ENCODE measurements at regions not wholly inside any gene's neighbourhood (a gene's known extent, or its start where the extent isn't known, plus 50 kb on each side); places are given as distances from the start of the nearest gene placed in this dataset.

DNA sequence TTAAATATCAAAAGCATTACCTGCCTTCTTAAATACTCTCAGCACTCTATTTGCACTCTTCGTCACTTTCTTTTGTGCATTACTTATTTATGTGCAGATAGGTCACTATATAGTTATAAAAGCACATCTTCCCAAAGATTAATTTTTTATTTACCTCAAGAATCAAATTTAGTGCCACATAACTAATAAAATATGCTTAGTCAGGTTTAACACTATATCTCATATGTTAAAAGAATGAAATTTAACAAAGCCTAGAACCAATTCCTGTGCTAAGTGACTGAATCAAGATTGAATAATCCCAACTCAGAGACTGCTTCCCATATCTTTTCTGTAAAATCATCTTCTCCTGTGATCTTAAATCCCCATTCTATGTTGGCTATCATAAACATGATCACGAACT, 957.5 kb upstream of the NXPH2 start:
- Histone ChIP-seq H3K4me1 (ENCODE audit: control insufficient read depth, extremely low read depth, insufficient read depth, low read length) (no peaks in the 10 kb centered on the region), H3K79me2 (ENCODE audit: control insufficient read depth, insufficient read depth, low read length) (no peaks in the 10 kb centered on the region), H3K36me3 (ENCODE audit: control insufficient read depth in 2 of 2, extremely low read depth in 1 of 2, insufficient read depth in 2 of 2, low read length in 2 of 2) (no peaks in the 10 kb centered on the region), H3K9me3 (replicated peaks; ENCODE audit: control insufficient read depth, insufficient read depth, low read length) (no peaks in the 10 kb centered on the region), H2AFZ (ENCODE audit: low read depth, low read length) (no peak overlapping the region), H4K20me1 (replicated peaks; ENCODE audit: control insufficient read depth, extremely low read depth, insufficient read depth, low read length) (no peaks in the 10 kb centered on the region), H3K4me3 (replicated peaks in 1 of 3; ENCODE audit: insufficient read depth in 1 of 3, low read depth in 1 of 3, low read length in 3 of 3) (no peak overlapping the region), H3K27ac (ENCODE audit: insufficient read depth, low read depth, low read length) (no peak overlapping the region), H3K27me3 (ENCODE audit: control insufficient read depth in 2 of 2, insufficient read depth in 2 of 2, low read length in 2 of 2) (no peaks in the 10 kb centered on the region), H3K9ac (replicated peaks; ENCODE audit: extremely low read depth, insufficient read depth, low read length) (no peak overlapping the region), H3K4me2 (ENCODE audit: insufficient read depth, low read length) (no peak overlapping the region), H3K9me1 (replicated peaks; ENCODE audit: control insufficient read depth, extremely low read depth, insufficient read depth, low read length) (no peaks in the 10 kb centered on the region)
- POLR2A ChIA-PET: no interaction called here
- DNase-seq (ENCODE audit: low read depth, low spot score) (no peak), FAIRE-seq (no peak)
- dilution Hi-C loops (cut with MboI; ENCODE audit: extremely low pct_ligation_motif_present, low sequenced_read_pairs) (no loop called here), intact Hi-C loops (cut with micrococcal nuclease) (no loop called here)
- CTCF ChIA-PET: no interaction called here
- TF ChIP-seq, protein P1, sequence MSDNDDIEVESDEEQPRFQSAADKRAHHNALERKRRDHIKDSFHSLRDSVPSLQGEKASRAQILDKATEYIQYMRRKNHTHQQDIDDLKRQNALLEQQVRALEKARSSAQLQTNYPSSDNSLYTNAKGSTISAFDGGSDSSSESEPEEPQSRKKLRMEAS (IDR thresholded peaks at IDR 0.05; ENCODE audit: insufficient read depth, insufficient read length): no peak
- no peak for TF ChIP-seq EZH2 (IDR thresholded peaks at IDR 0.05; ENCODE audit: borderline replicate concordance, low read depth, low read length, severe bottlenecking)
- TF ChIP-seq MYC (IDR thresholded peaks at IDR 0.05; ENCODE audit: low read depth, low read length): no peak
- no peak for TF ChIP-seq JUN (IDR thresholded peaks at IDR 0.05; ENCODE audit: borderline replicate concordance, insufficient read depth, insufficient read length, low read depth)
- TF ChIP-seq FOS (IDR thresholded peaks at IDR 0.05; ENCODE audit: borderline replicate concordance, insufficient read depth, low read length): no peak
- no peak for TF ChIP-seq POLR2A (IDR thresholded peaks at IDR 0.05; ENCODE audit: low read depth, low read length)
- TF ChIP-seq GATA2 (IDR thresholded peaks at IDR 0.05; ENCODE audit: insufficient read depth, insufficient read length, low read depth, low read length): no peak
- TF ChIP-seq, protein P2, sequence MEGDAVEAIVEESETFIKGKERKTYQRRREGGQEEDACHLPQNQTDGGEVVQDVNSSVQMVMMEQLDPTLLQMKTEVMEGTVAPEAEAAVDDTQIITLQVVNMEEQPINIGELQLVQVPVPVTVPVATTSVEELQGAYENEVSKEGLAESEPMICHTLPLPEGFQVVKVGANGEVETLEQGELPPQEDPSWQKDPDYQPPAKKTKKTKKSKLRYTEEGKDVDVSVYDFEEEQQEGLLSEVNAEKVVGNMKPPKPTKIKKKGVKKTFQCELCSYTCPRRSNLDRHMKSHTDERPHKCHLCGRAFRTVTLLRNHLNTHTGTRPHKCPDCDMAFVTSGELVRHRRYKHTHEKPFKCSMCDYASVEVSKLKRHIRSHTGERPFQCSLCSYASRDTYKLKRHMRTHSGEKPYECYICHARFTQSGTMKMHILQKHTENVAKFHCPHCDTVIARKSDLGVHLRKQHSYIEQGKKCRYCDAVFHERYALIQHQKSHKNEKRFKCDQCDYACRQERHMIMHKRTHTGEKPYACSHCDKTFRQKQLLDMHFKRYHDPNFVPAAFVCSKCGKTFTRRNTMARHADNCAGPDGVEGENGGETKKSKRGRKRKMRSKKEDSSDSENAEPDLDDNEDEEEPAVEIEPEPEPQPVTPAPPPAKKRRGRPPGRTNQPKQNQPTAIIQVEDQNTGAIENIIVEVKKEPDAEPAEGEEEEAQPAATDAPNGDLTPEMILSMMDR (IDR thresholded peaks at IDR 0.05; ENCODE audit: extremely low read depth in 1 of 2, insufficient read depth in 1 of 2, low read depth in 1 of 2, low read length in 2 of 2): no peak
- no peak for TF ChIP-seq POLR2AphosphoS5 (IDR thresholded peaks at IDR 0.05; ENCODE audit: insufficient read depth, low read depth, low read length)
- BruUV-seq (replicated peaks): no TSS peak
